ENCODE measurements at regions not wholly inside any gene's neighbourhood (a gene's known extent, or its start where the extent isn't known, plus 50 kb on each side); places are given as distances from the start of the nearest gene placed in this dataset.

- Histone ChIP-seq H3K27ac (ENCODE audit: low read length) (no peak overlapping the region), H3K4me1 (ENCODE audit: insufficient read depth, low read length) (no peaks in the 10 kb centered on the region), H3K9me3 (ENCODE audit: insufficient read depth, low read length, severe bottlenecking) (no peaks in the 10 kb centered on the region), H3K36me3 (ENCODE audit: insufficient read depth, low read length) (no peaks in the 10 kb centered on the region), H3K79me2 (ENCODE audit: insufficient read depth, low read length) (no peaks in the 10 kb centered on the region), H3K4me3 (ENCODE audit: low read depth in 1 of 2, low read length in 2 of 2) (no peak overlapping the region), H3K4me2 (ENCODE audit: insufficient read depth, low read length) (no peak overlapping the region), H3K9ac (ENCODE audit: low read depth, low read length) (no peak overlapping the region), H4K20me1 (ENCODE audit: insufficient read depth, low read length) (no peaks in the 10 kb centered on the region), H3K27me3 (ENCODE audit: insufficient read depth, low read length, poor library complexity) (no peaks in the 10 kb centered on the region), H2AFZ (ENCODE audit: low read depth, low read length) (no peak overlapping the region)
- DNase-seq (no peak), ATAC-seq (ENCODE audit: insufficient read depth, low read depth) (no peak)
- TF ChIP-seq EZH2 (IDR thresholded peaks at IDR 0.05; ENCODE audit: borderline replicate concordance, low read depth, low read length, severe bottlenecking) (no peak), CTCF (IDR thresholded peaks at IDR 0.05; ENCODE audit: borderline replicate concordance, extremely low read depth, low read length, poor library complexity, severe bottlenecking) (no peak)
Measured at GRCh38 chr13:31880851-31881494, 141.6 kb downstream of the RXFP2 start.

- Histone ChIP-seq H3K4me1 (ENCODE audit: insufficient read depth, low read length) (no peaks in the 10 kb centered on the region), H3K9ac (ENCODE audit: low read depth, low read length) (no peak overlapping the region), H2AFZ (ENCODE audit: low read depth, low read length) (no peak overlapping the region), H3K27me3 (ENCODE audit: insufficient read depth, low read length, poor library complexity) (no peaks in the 10 kb centered on the region), H3K4me2 (ENCODE audit: insufficient read depth, low read length) (no peak overlapping the region), H3K36me3 (ENCODE audit: insufficient read depth, low read length) (no peaks in the 10 kb centered on the region), H4K20me1 (ENCODE audit: insufficient read depth, low read length) (no peaks in the 10 kb centered on the region), H3K4me3 (ENCODE audit: low read depth in 1 of 2, low read length in 2 of 2) (no peak overlapping the region), H3K9me3 (ENCODE audit: insufficient read depth, low read length, severe bottlenecking) (no peaks in the 10 kb centered on the region), H3K27ac (ENCODE audit: low read length) (no peak overlapping the region), H3K79me2 (ENCODE audit: insufficient read depth, low read length) (no peaks in the 10 kb centered on the region)
- DNase-seq = no peak
- no peak for TF ChIP-seq EZH2 (IDR thresholded peaks at IDR 0.05; ENCODE audit: borderline replicate concordance, low read depth, low read length, severe bottlenecking)
- TF ChIP-seq CTCF (IDR thresholded peaks at IDR 0.05; ENCODE audit: borderline replicate concordance, extremely low read depth, low read length, poor library complexity, severe bottlenecking) = no peak
- no peak for ATAC-seq (ENCODE audit: insufficient read depth, low read depth)
Measured at GRCh38 chr13:31881495-31881882, 142.2 kb downstream of the RXFP2 start.

GRCh38 chr13:31882794-31883193 lies 143.5 kb downstream of the RXFP2 start:
- no peaks in the 10 kb centered on the region for H4K20me1 ChIP-seq (ENCODE audit: insufficient read depth, low read length)
- H3K4me3 ChIP-seq (ENCODE audit: low read depth in 1 of 2, low read length in 2 of 2) = no peak overlapping the region
- ATAC-seq (ENCODE audit: insufficient read depth, low read depth) (no peak), DNase-seq (no peak)
- H3K9me3 ChIP-seq (ENCODE audit: insufficient read depth, low read length, severe bottlenecking) = no peaks in the 10 kb centered on the region
- no peak for TF ChIP-seq EZH2 (IDR thresholded peaks at IDR 0.05; ENCODE audit: borderline replicate concordance, low read depth, low read length, severe bottlenecking)
- TF ChIP-seq CTCF (IDR thresholded peaks at IDR 0.05; ENCODE audit: borderline replicate concordance, extremely low read depth, low read length, poor library complexity, severe bottlenecking) = no peak
- no peaks in the 10 kb centered on the region for H3K4me1 ChIP-seq (ENCODE audit: insufficient read depth, low read length)
- H3K27me3 ChIP-seq (ENCODE audit: insufficient read depth, low read length, poor library complexity) = no peaks in the 10 kb centered on the region
- no peak overlapping the region for H3K27ac ChIP-seq (ENCODE audit: low read length)
- no peak overlapping the region for H3K4me2 ChIP-seq (ENCODE audit: insufficient read depth, low read length)
- H3K79me2 ChIP-seq (ENCODE audit: insufficient read depth, low read length) = no peaks in the 10 kb centered on the region
- H2AFZ ChIP-seq (ENCODE audit: low read depth, low read length) = no peak overlapping the region
- no peak overlapping the region for H3K9ac ChIP-seq (ENCODE audit: low read depth, low read length)
- no peaks in the 10 kb centered on the region for H3K36me3 ChIP-seq (ENCODE audit: insufficient read depth, low read length)

Data from DND-41 (cell line).